ENCODE measurements at regions not wholly inside any gene's neighbourhood (a gene's known extent, or its start where the extent isn't known, plus 50 kb on each side); places are given as distances from the start of the nearest gene placed in this dataset.

GRCh38 chr18:2433366-2433765, 137.9 kb downstream of the METTL4 start:
- in situ Hi-C loops (cut with MboI): no loop called here
- no peaks in the 10 kb centered on the region for H3K27me3 ChIP-seq (replicated peaks; ENCODE audit: insufficient read depth)
- H3K9ac ChIP-seq: no peak overlapping the region
- no peak overlapping the region for H3K27ac ChIP-seq
- WGBS, 2 experiments (ENCODE audit: low coverage in 1 of 2, low lambda C conversion rate in 2 of 2, missing lambda C conversion rate in 2 of 2): 31 to 33% methylated on average over 1 of the region's 1 CpG
- no peak for TF ChIP-seq EZH2phosphoT487 (IDR thresholded peaks at IDR 0.05; ENCODE audit: insufficient read depth, low read depth)
- TF ChIP-seq EZH2 (IDR thresholded peaks at IDR 0.05; ENCODE audit: insufficient read depth, poor library complexity, severe bottlenecking): no peak
- DNase-seq: no peak
- H3K9me2 ChIP-seq (ENCODE audit: insufficient read depth): no peaks in the 10 kb centered on the region
- no peaks in the 10 kb centered on the region for H3K9me3 ChIP-seq (ENCODE audit: low read depth)
- no peaks in the 10 kb centered on the region for H4K20me1 ChIP-seq (ENCODE audit: insufficient read depth)
- no peak overlapping the region for H3K4me3 ChIP-seq
- no peaks in the 10 kb centered on the region for H3F3A ChIP-seq (ENCODE audit: insufficient read depth)
- H3K4me1 ChIP-seq (ENCODE audit: insufficient read depth): no peaks in the 10 kb centered on the region
- no peak overlapping the region for H2AFZ ChIP-seq
- H3K4me2 ChIP-seq (ENCODE audit: unreplicated experiment): no peak overlapping the region
- no peaks in the 10 kb centered on the region for H3K79me2 ChIP-seq (ENCODE audit: insufficient read depth)
- no peaks in the 10 kb centered on the region for H3K36me3 ChIP-seq (ENCODE audit: low read depth)

DNA sequence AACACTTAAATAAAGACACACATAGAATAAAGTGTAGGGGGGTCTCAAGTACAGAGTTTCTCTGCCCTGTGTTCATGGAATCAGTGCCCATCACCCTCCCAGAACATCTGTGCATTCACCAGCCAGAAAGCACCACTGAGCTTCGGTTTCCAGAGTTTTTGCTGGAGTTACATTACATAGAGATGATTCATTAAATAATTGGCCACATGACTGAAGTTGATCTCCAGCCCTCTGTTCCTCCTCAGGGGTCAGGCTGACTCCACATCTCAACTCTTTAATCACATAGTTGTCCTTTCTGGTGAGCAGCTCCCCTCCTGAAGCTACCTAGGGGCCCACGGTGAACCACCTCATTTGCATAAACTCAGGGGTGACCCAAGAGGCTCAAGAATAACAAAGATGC, 129.8 kb downstream of the METTL4 start:
- Histone ChIP-seq H4K20me1 (ENCODE audit: insufficient read depth) (no peaks in the 10 kb centered on the region), H3F3A (ENCODE audit: insufficient read depth) (peaks cover 3% of the 10 kb centered on the region; the same call in 1 of the 2 replicates), H3K27me3 (replicated peaks; ENCODE audit: insufficient read depth) (no peaks in the 10 kb centered on the region), H3K4me1 (ENCODE audit: insufficient read depth) (peaks cover 9% of the 10 kb centered on the region), H3K27ac (no peak overlapping the region), H3K9me2 (ENCODE audit: insufficient read depth) (no peaks in the 10 kb centered on the region), H3K9ac (no peak overlapping the region), H3K4me2 (ENCODE audit: unreplicated experiment) (no peak overlapping the region), H3K9me3 (ENCODE audit: low read depth) (no peaks in the 10 kb centered on the region), H2AFZ (no peak overlapping the region), H3K79me2 (ENCODE audit: insufficient read depth) (no peaks in the 10 kb centered on the region), H3K4me3 (no peak overlapping the region), H3K36me3 (ENCODE audit: low read depth) (no peaks in the 10 kb centered on the region)
- peak; percentile 22 for DNase-seq
- in situ Hi-C loops (cut with MboI): no loop called here
- no peak for TF ChIP-seq EZH2 (IDR thresholded peaks at IDR 0.05; ENCODE audit: insufficient read depth, poor library complexity, severe bottlenecking)
- TF ChIP-seq EZH2phosphoT487 (IDR thresholded peaks at IDR 0.05; ENCODE audit: insufficient read depth, low read depth): no peak
- WGBS, 2 experiments (ENCODE audit: low coverage in 1 of 2, low lambda C conversion rate in 2 of 2, missing lambda C conversion rate in 2 of 2): 46 to 53% methylated on average over 2 of the region's 2 CpGs

DNA sequence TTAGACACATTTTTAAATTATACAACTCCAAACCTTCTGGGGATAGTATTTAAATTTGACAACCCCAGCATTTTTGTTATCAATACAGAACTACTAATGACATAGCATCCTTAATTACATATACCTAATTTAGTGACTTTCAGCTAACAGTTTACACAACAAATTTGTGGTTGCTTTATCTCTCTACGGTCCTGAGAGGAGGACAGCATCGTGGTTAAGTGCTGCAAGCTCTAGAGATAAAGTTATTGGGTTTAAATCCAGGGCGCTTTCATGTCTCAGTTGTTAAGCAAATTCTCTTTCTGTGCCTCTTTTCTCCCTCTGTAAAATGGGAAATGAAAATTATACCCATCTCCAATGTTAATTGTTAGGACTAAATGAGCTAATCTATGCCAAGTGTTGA, 129.3 kb downstream of the METTL4 start:
- TF ChIP-seq EZH2phosphoT487 (IDR thresholded peaks at IDR 0.05; ENCODE audit: insufficient read depth, low read depth): no peak
- TF ChIP-seq EZH2 (IDR thresholded peaks at IDR 0.05; ENCODE audit: insufficient read depth, poor library complexity, severe bottlenecking): no peak
- H3K4me2 ChIP-seq (ENCODE audit: unreplicated experiment): no peak overlapping the region
- peaks cover 3% of the 10 kb centered on the region; the same call in 1 of the 2 replicates for H3F3A ChIP-seq (ENCODE audit: insufficient read depth)
- WGBS, 2 experiments (ENCODE audit: low coverage in 1 of 2, low lambda C conversion rate in 2 of 2, missing lambda C conversion rate in 2 of 2): 51 to 74% methylated on average over 3 of the region's 3 CpGs
- no peaks in the 10 kb centered on the region for H3K36me3 ChIP-seq (ENCODE audit: low read depth)
- no peaks in the 10 kb centered on the region for H3K9me2 ChIP-seq (ENCODE audit: insufficient read depth)
- no peak overlapping the region for H3K27ac ChIP-seq
- H4K20me1 ChIP-seq (ENCODE audit: insufficient read depth): no peaks in the 10 kb centered on the region
- H3K27me3 ChIP-seq (replicated peaks; ENCODE audit: insufficient read depth): no peaks in the 10 kb centered on the region
- peaks cover 9% of the 10 kb centered on the region for H3K4me1 ChIP-seq (ENCODE audit: insufficient read depth)
- no peak overlapping the region for H3K9ac ChIP-seq
- no peaks in the 10 kb centered on the region for H3K9me3 ChIP-seq (ENCODE audit: low read depth)
- no peaks in the 10 kb centered on the region for H3K79me2 ChIP-seq (ENCODE audit: insufficient read depth)
- DNase-seq: no peak
- in situ Hi-C loops (cut with MboI): no loop called here
- no peak overlapping the region for H3K4me3 ChIP-seq
- no peak overlapping the region for H2AFZ ChIP-seq

GRCh38 chr18:2442726-2443275, 128.5 kb downstream of the METTL4 start:
- H3K36me3 ChIP-seq (ENCODE audit: low read depth): no peaks in the 10 kb centered on the region
- no peaks in the 10 kb centered on the region for H4K20me1 ChIP-seq (ENCODE audit: insufficient read depth)
- no peak for TF ChIP-seq EZH2 (IDR thresholded peaks at IDR 0.05; ENCODE audit: insufficient read depth, poor library complexity, severe bottlenecking)
- no peak for TF ChIP-seq EZH2phosphoT487 (IDR thresholded peaks at IDR 0.05; ENCODE audit: insufficient read depth, low read depth)
- no peaks in the 10 kb centered on the region for H3K9me2 ChIP-seq (ENCODE audit: insufficient read depth)
- H3F3A ChIP-seq (ENCODE audit: insufficient read depth): peaks cover 3% of the 10 kb centered on the region; the same call in 1 of the 2 replicates
- peak; percentile 49 for DNase-seq
- no peaks in the 10 kb centered on the region for H3K27me3 ChIP-seq (replicated peaks; ENCODE audit: insufficient read depth)
- no peak overlapping the region for H3K9ac ChIP-seq
- 29 to 35% methylated on average over 4 of the region's 4 CpGs for WGBS, 2 experiments (ENCODE audit: low coverage in 1 of 2, low lambda C conversion rate in 2 of 2, missing lambda C conversion rate in 2 of 2)
- in situ Hi-C loops (cut with MboI): no loop called here
- no peaks in the 10 kb centered on the region for H3K79me2 ChIP-seq (ENCODE audit: insufficient read depth)
- H3K4me3 ChIP-seq: 0 out of 2 replicates have a peak overlapping the region, but pooled peaks have one; percentile 11
- no peak overlapping the region for H2AFZ ChIP-seq
- peaks cover 9% of the 10 kb centered on the region for H3K4me1 ChIP-seq (ENCODE audit: insufficient read depth)
- H3K9me3 ChIP-seq (ENCODE audit: low read depth): no peaks in the 10 kb centered on the region
- H3K27ac ChIP-seq: no peak overlapping the region
- peak overlapping the region; percentile 54 for H3K4me2 ChIP-seq (ENCODE audit: unreplicated experiment)
